ENCODE measurements at regions not wholly inside any gene's neighbourhood (a gene's known extent, or its start where the extent isn't known, plus 50 kb on each side); places are given as distances from the start of the nearest gene placed in this dataset.

- H3K27me3 ChIP-seq (ENCODE audit: low read depth) = no peaks in the 10 kb centered on the region
- no peak overlapping the region for H3K27ac ChIP-seq
- no peak for TF ChIP-seq CTCF (IDR thresholded peaks at IDR 0.05)
- no peak overlapping the region for H3K4me3 ChIP-seq
- no peaks in the 10 kb centered on the region for H3K9me3 ChIP-seq
- ATAC-seq = no peak
- peaks cover 30% of the 10 kb centered on the region for H3K4me1 ChIP-seq
- H3K36me3 ChIP-seq = no peaks in the 10 kb centered on the region
- DNase-seq = no peak
- intact Hi-C loops (cut with DNase I) = no loop called here
Measured at GRCh38 chr12:123041811-123042655, 61.6 kb downstream of the ARL6IP4 start.

- Histone ChIP-seq H3K4me1 (peaks cover 25% of the 10 kb centered on the region), H3K27ac (no peak overlapping the region), H3K27me3 (ENCODE audit: low read depth) (no peaks in the 10 kb centered on the region), H3K4me3 (no peak overlapping the region), H3K36me3 (no peaks in the 10 kb centered on the region), H3K9me3 (no peaks in the 10 kb centered on the region)
- ATAC-seq (no peak), DNase-seq (no peak)
- no peak for TF ChIP-seq CTCF (IDR thresholded peaks at IDR 0.05)
- intact Hi-C loops (cut with DNase I) = no loop called here
Measured at GRCh38 chr12:123041042-123041531, 60.6 kb downstream of the ARL6IP4 start.

GRCh38 chr12:123040106-123040505, 59.6 kb downstream of the ARL6IP4 start:
- Histone ChIP-seq H3K9me3 (no peaks in the 10 kb centered on the region), H3K27me3 (ENCODE audit: low read depth) (no peaks in the 10 kb centered on the region), H3K4me3 (no peak overlapping the region), H3K36me3 (no peaks in the 10 kb centered on the region), H3K27ac (no peak overlapping the region), H3K4me1 (peaks cover 25% of the 10 kb centered on the region)
- no peak for DNase-seq
- intact Hi-C loops (cut with DNase I) = no loop called here
- TF ChIP-seq CTCF (IDR thresholded peaks at IDR 0.05) = no peak
- ATAC-seq = no peak

- no peak overlapping the region for H3K4me3 ChIP-seq
- intact Hi-C loops (cut with DNase I) = loop anchor here (10.0 kb wide), 1 partner anchor 206 kb away; no protein-coding TSS in a partner anchor
- H3K4me1 ChIP-seq = peaks cover 20% of the 10 kb centered on the region
- no peak for TF ChIP-seq CTCF (IDR thresholded peaks at IDR 0.05)
- no peaks in the 10 kb centered on the region for H3K9me3 ChIP-seq
- no peak overlapping the region for H3K27ac ChIP-seq
- no peaks in the 10 kb centered on the region for H3K27me3 ChIP-seq (ENCODE audit: low read depth)
- DNase-seq (no peak), ATAC-seq (no peak)
- no peaks in the 10 kb centered on the region for H3K36me3 ChIP-seq
Measured at GRCh38 chr12:123038966-123039365, 58.5 kb downstream of the ARL6IP4 start.

- Histone ChIP-seq H3K27ac (no peak overlapping the region), H3K4me1 (peaks cover 20% of the 10 kb centered on the region), H3K36me3 (peaks cover under 1% of the 10 kb centered on the region), H3K27me3 (ENCODE audit: low read depth) (no peaks in the 10 kb centered on the region), H3K9me3 (no peaks in the 10 kb centered on the region), H3K4me3 (no peak overlapping the region)
- intact Hi-C loops (cut with DNase I) = loop anchor here (10.0 kb wide), 1 partner anchor 206 kb away; no protein-coding TSS in a partner anchor
- no peak for TF ChIP-seq CTCF (IDR thresholded peaks at IDR 0.05)
- DNase-seq (no peak), ATAC-seq (no peak)
Measured at GRCh38 chr12:123038486-123038885, 58.0 kb downstream of the ARL6IP4 start.

Data from lower lobe of right lung (tissue), 2 donors.